Lung (tissue), 11 donors: ENCODE measurements at regions not wholly inside any gene's neighbourhood (a gene's known extent, or its start where the extent isn't known, plus 50 kb on each side); places are given as distances from the start of the nearest gene placed in this dataset.

Experiments
- ATAC-seq: fragments of 200-7000 bp; cut with Tn5 transposase; one replicate; pipeline ENCODE4 v1.9.1; 2020; ENCODE audit warnings: moderate number of reproducible peaks; ENCODE audit not compliant: insufficient read depth, low FRiP score
- DNase-seq, 3 donors: peaks; one replicate each; pipeline ENCODE4 v3.0.0-alpha.2; 2013 to 2017
- H3K27ac ChIP-seq, 2 donors: one replicate each; pipeline ENCODE4 v1.5.1; 2013; ENCODE audit warnings: mild to moderate bottlenecking in 2 of 2, moderate library complexity in 2 of 2, control low read depth in 1 of 2, inconsistent platforms in 1 of 2, low read depth in 1 of 2, low read length in 1 of 2
- H3K27me3 ChIP-seq, 3 donors: one replicate each; pipeline ENCODE4 v1.5.1; 2013; ENCODE audit warnings: low read length in 2 of 3; ENCODE audit not compliant: control insufficient read depth in 3 of 3, insufficient read depth in 3 of 3
- H3K36me3 ChIP-seq, 4 donors: one replicate each; pipeline ENCODE4 v1.5.1; 2013; ENCODE audit warnings: low read length in 4 of 4, mild to moderate bottlenecking in 1 of 4, moderate library complexity in 1 of 4; ENCODE audit not compliant: control insufficient read depth in 4 of 4, insufficient read depth in 4 of 4
- H3K4me1 ChIP-seq, 5 donors: one replicate each; pipeline ENCODE4 v1.5.1; 2013; ENCODE audit warnings: low read length in 5 of 5, mild to moderate bottlenecking in 2 of 5, moderate library complexity in 1 of 5; ENCODE audit not compliant: control insufficient read depth in 5 of 5, insufficient read depth in 5 of 5
- H3K4me3 ChIP-seq: one replicate; pipeline ENCODE4 v1.5.1; 2013; ENCODE audit warnings: mild to moderate bottlenecking, control low read depth, moderate library complexity
- H3K9ac ChIP-seq, 2 donors: one replicate each; pipeline ENCODE4 v1.5.1; 2013; ENCODE audit warnings: low read length in 2 of 2, control low read depth in 1 of 2; ENCODE audit not compliant: insufficient read depth in 1 of 2
- H3K9me3 ChIP-seq, 4 donors: one replicate each; pipeline ENCODE4 v1.5.1; 2013; ENCODE audit warnings: low read length in 3 of 4, mild to moderate bottlenecking in 1 of 4, moderate library complexity in 1 of 4; ENCODE audit not compliant: control insufficient read depth in 4 of 4, insufficient read depth in 3 of 4
- CTCF ChIP-seq: IDR thresholded peaks from 2 replicates; pipeline ENCODE4 v1.5.1; 2012; ENCODE audit warnings: mild to moderate bottlenecking; ENCODE audit errors: control extremely low read depth, extremely low read depth
- WGBS, 2 donors: extraction: QIAGEN DNeasy Blood & Tissue Kit; methylation state at CpG; one replicate each; pipeline ENCODE4 v1.1.7; 2013; 5-methylcytosine and 5-hydroxymethylcytosine counted together
- donor health status: control.
- donor health status: control.
- donor health status: Bipolar disorder and iron deficiency.
- donor health status: healthy.
- donor health status: DM: yes; HTN: yes; CAD: no.

DNA sequence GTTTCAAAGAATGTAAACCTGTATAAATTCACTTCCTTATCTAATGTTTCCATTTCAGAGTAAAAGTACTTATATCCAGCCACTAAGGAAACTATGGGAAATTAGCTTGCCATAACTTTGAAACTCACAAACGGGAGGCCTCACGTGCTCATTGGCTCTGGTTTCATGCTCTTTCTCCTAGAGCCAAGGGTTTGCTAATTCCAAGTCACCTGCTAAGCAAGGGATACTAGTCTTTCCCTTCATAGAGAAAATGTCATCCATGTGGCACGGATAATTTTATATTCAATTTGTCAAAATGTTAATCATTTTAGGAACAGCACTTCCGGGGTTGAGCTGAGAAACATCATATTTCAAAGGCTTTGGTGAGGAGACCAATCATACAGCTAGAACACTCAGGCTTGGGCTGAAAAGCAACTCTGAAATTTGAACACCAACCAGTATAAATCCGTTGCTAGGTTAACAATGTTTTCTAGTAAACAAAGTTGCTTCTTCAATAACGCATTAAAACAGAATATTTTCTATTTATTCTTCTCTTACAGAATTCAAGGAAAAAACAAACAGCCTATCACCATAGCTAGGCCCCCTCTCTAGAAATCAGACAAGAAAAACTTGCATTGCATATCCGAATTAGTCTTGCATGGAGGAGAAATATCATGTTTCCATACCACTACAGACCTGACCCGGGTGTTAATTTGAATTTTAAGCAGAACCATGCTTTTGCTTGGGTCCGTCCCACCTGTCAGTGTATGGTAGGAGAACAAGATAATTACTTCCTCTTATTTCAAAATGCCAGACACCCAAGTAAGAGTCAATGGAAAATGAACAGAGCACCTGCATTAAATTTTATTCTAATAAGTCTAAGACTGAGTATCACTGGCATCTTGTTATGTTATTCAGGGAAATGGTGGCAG lies 196.1 kb upstream of the ESRRG start:
- Histone ChIP-seq H3K27me3 (no peaks in the 10 kb centered on the region), H3K9me3 (no peaks in the 10 kb centered on the region), H3K4me3 (no peak overlapping the region), H3K4me1 (peaks cover 0 to 1% (median 0%) of the 10 kb centered on the region in 5 donors), H3K27ac (no peak overlapping the region), H3K9ac (no peak overlapping the region), H3K36me3 (no peaks in the 10 kb centered on the region)
- 81 to 85% methylated on average over 9 of the region's 9 CpGs for WGBS, 2 donors
- DNase-seq (no peak), ATAC-seq (no peak)
- TF ChIP-seq CTCF = no peak

GRCh38 chr1:216916890-216917438 lies 193.7 kb upstream of the ESRRG start:
- H3K36me3 ChIP-seq = no peaks in the 10 kb centered on the region
- TF ChIP-seq CTCF = no peak
- ATAC-seq = no peak
- H3K4me1 ChIP-seq = peaks cover 0 to 2% (median 0%) of the 10 kb centered on the region in 5 donors
- H3K4me3 ChIP-seq = no peak overlapping the region
- H3K9me3 ChIP-seq = no peaks in the 10 kb centered on the region
- WGBS, 2 donors = 88 to 91% methylated on average over 6 of the region's 6 CpGs
- H3K9ac ChIP-seq = no peak overlapping the region
- H3K27me3 ChIP-seq = no peaks in the 10 kb centered on the region
- no peak overlapping the region for H3K27ac ChIP-seq
- DNase-seq = no peak

- Histone ChIP-seq H3K9me3 (no peaks in the 10 kb centered on the region), H3K9ac (no peak overlapping the region), H3K27ac (no peak overlapping the region), H3K4me3 (no peak overlapping the region), H3K4me1 (peaks cover 0 to 2% (median 0%) of the 10 kb centered on the region in 5 donors), H3K27me3 (no peaks in the 10 kb centered on the region), H3K36me3 (no peaks in the 10 kb centered on the region)
- no peak for TF ChIP-seq CTCF
- ATAC-seq (no peak), DNase-seq (no peak)
- 81 to 82% methylated on average over 2 of the region's 2 CpGs for WGBS, 2 donors
These were observed 191.7 kb upstream of the ESRRG start for GRCh38 chr1:216914974-216915373.
